ENCODE measurements at regions not wholly inside any gene's neighbourhood (a gene's known extent, or its start where the extent isn't known, plus 50 kb on each side); places are given as distances from the start of the nearest gene placed in this dataset.

GRCh38 chr4:144384408-144384807, 243.9 kb upstream of the GYPA start:
- ATAC-seq (no peak), DNase-seq (no peak)
- no peak overlapping the region for H3K4me3 ChIP-seq
- intact Hi-C loops (cut with DNase I, micrococcal nuclease) = no loop called here
- no peaks in the 10 kb centered on the region for H3K36me3 ChIP-seq (ENCODE audit: low read depth)
- no peaks in the 10 kb centered on the region for H3K4me1 ChIP-seq (ENCODE audit: low read depth)
- H3K9me3 ChIP-seq = peaks cover 7% of the 10 kb centered on the region
- TF ChIP-seq CTCF (IDR thresholded peaks at IDR 0.05) = no peak

GRCh38 chr4:144399927-144400326, 246.0 kb upstream of the HHIP start:
- ATAC-seq (no peak), DNase-seq (no peak)
- no peak for TF ChIP-seq CTCF (IDR thresholded peaks at IDR 0.05)
- intact Hi-C loops (cut with DNase I, micrococcal nuclease) = no loop called here
- Histone ChIP-seq H3K9me3 (peaks cover 5% of the 10 kb centered on the region), H3K4me3 (no peak overlapping the region), H3K4me1 (ENCODE audit: low read depth) (no peaks in the 10 kb centered on the region), H3K36me3 (ENCODE audit: low read depth) (no peaks in the 10 kb centered on the region)

- no peaks in the 10 kb centered on the region for H3K4me1 ChIP-seq (ENCODE audit: low read depth)
- TF ChIP-seq CTCF (IDR thresholded peaks at IDR 0.05) = no peak
- peaks cover 5% of the 10 kb centered on the region for H3K9me3 ChIP-seq
- DNase-seq = no peak
- intact Hi-C loops (cut with DNase I, micrococcal nuclease) = no loop called here
- H3K4me3 ChIP-seq = no peak overlapping the region
- ATAC-seq = no peak
- no peaks in the 10 kb centered on the region for H3K36me3 ChIP-seq (ENCODE audit: low read depth)
Observed at GRCh38 chr4:144402176-144402575, 243.8 kb upstream of the HHIP start.

GRCh38 chr4:144402999-144403398, 243.0 kb upstream of the HHIP start:
- no peak for TF ChIP-seq CTCF (IDR thresholded peaks at IDR 0.05)
- no peak for DNase-seq
- peaks cover 5% of the 10 kb centered on the region for H3K9me3 ChIP-seq
- no peaks in the 10 kb centered on the region for H3K4me1 ChIP-seq (ENCODE audit: low read depth)
- no peak for ATAC-seq
- H3K4me3 ChIP-seq = no peak overlapping the region
- intact Hi-C loops (cut with DNase I, micrococcal nuclease) = no loop called here
- no peaks in the 10 kb centered on the region for H3K36me3 ChIP-seq (ENCODE audit: low read depth)

- Histone ChIP-seq H3K36me3 (ENCODE audit: low read depth) (no peaks in the 10 kb centered on the region), H3K9me3 (peaks cover 1% of the 10 kb centered on the region), H3K4me1 (ENCODE audit: low read depth) (no peaks in the 10 kb centered on the region), H3K4me3 (no peak overlapping the region)
- DNase-seq = no peak
- no peak for ATAC-seq
- intact Hi-C loops (cut with DNase I, micrococcal nuclease) = no loop called here
- TF ChIP-seq CTCF (IDR thresholded peaks at IDR 0.05) = no peak
Observed at GRCh38 chr4:144403893-144404292, 242.1 kb upstream of the HHIP start.

- no peak for DNase-seq
- no peak overlapping the region for H3K4me3 ChIP-seq
- no peaks in the 10 kb centered on the region for H3K4me1 ChIP-seq (ENCODE audit: low read depth)
- intact Hi-C loops (cut with DNase I, micrococcal nuclease) = no loop called here
- no peaks in the 10 kb centered on the region for H3K36me3 ChIP-seq (ENCODE audit: low read depth)
- TF ChIP-seq CTCF (IDR thresholded peaks at IDR 0.05) = no peak
- no peaks in the 10 kb centered on the region for H3K9me3 ChIP-seq
- ATAC-seq = no peak
Observed at GRCh38 chr4:144409525-144409924, 236.4 kb upstream of the HHIP start.
